ENCODE measurements at regions not wholly inside any gene's neighbourhood (a gene's known extent, or its start where the extent isn't known, plus 50 kb on each side); places are given as distances from the start of the nearest gene placed in this dataset.

DNA sequence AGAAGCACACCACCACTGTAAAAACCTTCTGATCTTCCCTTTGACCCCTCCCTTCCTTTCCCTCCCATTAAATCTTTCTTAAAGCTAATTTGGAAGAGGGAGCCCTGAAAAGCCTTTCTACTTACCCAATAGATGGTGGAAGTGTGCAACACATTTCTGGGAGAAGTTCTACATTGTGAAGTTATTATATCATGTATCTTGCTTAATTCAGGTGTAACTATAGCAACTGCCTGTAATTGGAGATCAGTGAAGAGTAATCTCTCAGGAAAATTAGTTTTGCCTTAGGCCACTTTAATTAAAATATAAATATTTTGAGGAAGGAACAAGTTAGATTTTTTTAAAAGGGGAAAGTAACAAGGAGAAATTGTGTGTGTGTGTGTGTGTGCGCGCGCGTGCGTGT, 266.0 kb downstream of the SH3BP4 start:
- TF ChIP-seq, protein P1, sequence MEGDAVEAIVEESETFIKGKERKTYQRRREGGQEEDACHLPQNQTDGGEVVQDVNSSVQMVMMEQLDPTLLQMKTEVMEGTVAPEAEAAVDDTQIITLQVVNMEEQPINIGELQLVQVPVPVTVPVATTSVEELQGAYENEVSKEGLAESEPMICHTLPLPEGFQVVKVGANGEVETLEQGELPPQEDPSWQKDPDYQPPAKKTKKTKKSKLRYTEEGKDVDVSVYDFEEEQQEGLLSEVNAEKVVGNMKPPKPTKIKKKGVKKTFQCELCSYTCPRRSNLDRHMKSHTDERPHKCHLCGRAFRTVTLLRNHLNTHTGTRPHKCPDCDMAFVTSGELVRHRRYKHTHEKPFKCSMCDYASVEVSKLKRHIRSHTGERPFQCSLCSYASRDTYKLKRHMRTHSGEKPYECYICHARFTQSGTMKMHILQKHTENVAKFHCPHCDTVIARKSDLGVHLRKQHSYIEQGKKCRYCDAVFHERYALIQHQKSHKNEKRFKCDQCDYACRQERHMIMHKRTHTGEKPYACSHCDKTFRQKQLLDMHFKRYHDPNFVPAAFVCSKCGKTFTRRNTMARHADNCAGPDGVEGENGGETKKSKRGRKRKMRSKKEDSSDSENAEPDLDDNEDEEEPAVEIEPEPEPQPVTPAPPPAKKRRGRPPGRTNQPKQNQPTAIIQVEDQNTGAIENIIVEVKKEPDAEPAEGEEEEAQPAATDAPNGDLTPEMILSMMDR (IDR thresholded peaks at IDR 0.05) = no peak
- no peak for TF ChIP-seq POLR2A (IDR thresholded peaks at IDR 0.05)
